ENCODE measurements at regions not wholly inside any gene's neighbourhood (a gene's known extent, or its start where the extent isn't known, plus 50 kb on each side); places are given as distances from the start of the nearest gene placed in this dataset.

DNA sequence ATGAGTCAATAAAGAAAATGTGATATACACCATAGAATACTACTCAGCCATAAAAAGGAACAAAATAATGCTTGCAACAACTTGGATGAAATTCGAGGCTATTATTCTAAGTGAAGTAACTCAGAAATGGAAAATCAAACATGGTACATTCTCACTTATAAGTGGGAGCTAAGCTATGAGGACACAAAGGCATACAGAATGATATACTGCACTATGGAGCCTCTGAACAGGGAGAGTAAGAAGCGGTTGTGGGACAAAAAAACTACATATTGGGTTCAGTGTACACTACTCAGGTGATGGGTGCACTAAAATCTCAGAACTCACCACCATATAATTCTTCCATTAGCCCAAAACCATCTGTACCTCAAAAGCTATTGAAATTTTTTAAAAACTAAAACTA, 68.8 kb upstream of the AKAP13 start:
- peaks cover 5% of the 10 kb centered on the region for H3F3A ChIP-seq (replicated peaks; ENCODE audit: insufficient read depth)
- TF ChIP-seq, protein P1, sequence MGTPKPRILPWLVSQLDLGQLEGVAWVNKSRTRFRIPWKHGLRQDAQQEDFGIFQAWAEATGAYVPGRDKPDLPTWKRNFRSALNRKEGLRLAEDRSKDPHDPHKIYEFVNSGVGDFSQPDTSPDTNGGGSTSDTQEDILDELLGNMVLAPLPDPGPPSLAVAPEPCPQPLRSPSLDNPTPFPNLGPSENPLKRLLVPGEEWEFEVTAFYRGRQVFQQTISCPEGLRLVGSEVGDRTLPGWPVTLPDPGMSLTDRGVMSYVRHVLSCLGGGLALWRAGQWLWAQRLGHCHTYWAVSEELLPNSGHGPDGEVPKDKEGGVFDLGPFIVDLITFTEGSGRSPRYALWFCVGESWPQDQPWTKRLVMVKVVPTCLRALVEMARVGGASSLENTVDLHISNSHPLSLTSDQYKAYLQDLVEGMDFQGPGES (IDR thresholded peaks at IDR 0.05; ENCODE audit: low read depth, low read length): no peak
- H3K4me2 ChIP-seq: no peak overlapping the region
- no peak overlapping the region for H3K4me3 ChIP-seq (ENCODE audit: low read depth in 2 of 2, low read length in 1 of 2)
- no peak overlapping the region for H3K27ac ChIP-seq (ENCODE audit: low read depth in 2 of 2, low read length in 1 of 2)
- no peaks in the 10 kb centered on the region for H3K79me2 ChIP-seq (ENCODE audit: insufficient read depth)
- no peak for DNase-seq
- no peaks in the 10 kb centered on the region for H4K20me1 ChIP-seq (ENCODE audit: insufficient read depth)
- H3K9ac ChIP-seq: no peak overlapping the region
- 44% methylated on average over 2 of the region's 2 CpGs for WGBS (ENCODE audit: low lambda C conversion rate)
- H3K27me3 ChIP-seq (ENCODE audit: insufficient read depth): no peaks in the 10 kb centered on the region
- no peak overlapping the region for H2AFZ ChIP-seq (ENCODE audit: low read depth)
- POLR2A ChIA-PET: no interaction called here
- CTCF ChIA-PET: interaction anchor here (1.2 to 1.4 kb wide), 2 partner anchors 15 to 21 kb away, joined by 3 read pairs; no protein-coding TSS in a partner anchor
- H3K9me3 ChIP-seq: no peaks in the 10 kb centered on the region
- no peaks in the 10 kb centered on the region for H3K9me2 ChIP-seq
- H3K4me1 ChIP-seq (ENCODE audit: control insufficient read depth in 1 of 2, insufficient read depth in 2 of 2, low read depth in 1 of 2, low read length in 1 of 2): no peaks in the 10 kb centered on the region; a peak in 1 of 4 replicates
- no peaks in the 10 kb centered on the region for H3K36me3 ChIP-seq (replicated peaks in 1 of 2; ENCODE audit: control insufficient read depth in 1 of 2, insufficient read depth in 2 of 2, low read length in 1 of 2)

DNA sequence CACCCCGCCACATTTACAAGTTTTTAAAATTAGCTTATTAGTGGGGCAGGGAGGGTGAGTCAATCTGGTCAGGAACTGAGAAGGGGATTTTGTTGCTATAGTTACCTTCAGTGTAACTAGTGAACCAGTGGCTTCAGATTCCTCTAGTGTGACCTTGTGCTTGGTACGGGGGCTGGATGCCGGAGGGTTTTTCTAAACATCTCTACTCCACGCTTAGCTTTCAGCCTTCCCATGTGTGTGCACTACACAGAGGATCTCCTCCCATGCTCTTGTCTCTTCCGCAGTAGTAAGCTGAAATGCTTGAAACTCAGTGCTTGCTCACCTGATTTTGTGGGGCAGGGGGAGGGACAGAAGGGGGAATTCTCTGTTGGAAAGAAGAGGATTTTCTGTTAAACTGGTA, 67.9 kb upstream of the AKAP13 start:
- H3K9me2 ChIP-seq: no peaks in the 10 kb centered on the region
- no peak overlapping the region for H3K4me3 ChIP-seq (ENCODE audit: low read depth in 2 of 2, low read length in 1 of 2)
- ChIA-PET POLR2A (no interaction called here), CTCF (interaction anchor here (0.6 to 1.4 kb wide), 4 partner anchors 9 to 174 kb away, joined by 3 to 5 read pairs (median 4); no protein-coding TSS in a partner anchor)
- no peak overlapping the region for H2AFZ ChIP-seq (ENCODE audit: low read depth)
- H3K27me3 ChIP-seq (ENCODE audit: insufficient read depth): no peaks in the 10 kb centered on the region
- WGBS (ENCODE audit: low lambda C conversion rate): 85% methylated on average over 5 of the region's 5 CpGs
- TF ChIP-seq EP300 (IDR thresholded peaks at IDR 0.05; ENCODE audit: borderline replicate concordance in 1 of 2, low read depth in 1 of 2, low read length in 1 of 2) (no peak), MEF2A (IDR thresholded peaks at IDR 0.05; ENCODE audit: borderline replicate concordance, low read depth) (no peak), GABPA (IDR thresholded peaks at IDR 0.05; ENCODE audit: low read depth) (no peak), MXI1 (IDR thresholded peaks at IDR 0.05; ENCODE audit: low read depth, low read length) (no peak), NFIC (IDR thresholded peaks at IDR 0.05; ENCODE audit: borderline replicate concordance) (no peak), GATA2 (CRISPR knock-in tag; IDR thresholded peaks at IDR 0.05) (no peak), TEAD4 (IDR thresholded peaks at IDR 0.05; ENCODE audit: borderline replicate concordance, insufficient read depth) (no peak), SMC3 (IDR thresholded peaks at IDR 0.05; ENCODE audit: low read depth, low read length) (no peak), NRF1 (IDR thresholded peaks at IDR 0.05; ENCODE audit: low read depth, low read length) (no peak), JUND (IDR thresholded peaks at IDR 0.05) (no peak), SIN3A (IDR thresholded peaks at IDR 0.05; ENCODE audit: borderline replicate concordance, low read depth, low read length) (no peak)
- TF ChIP-seq, protein P2, sequence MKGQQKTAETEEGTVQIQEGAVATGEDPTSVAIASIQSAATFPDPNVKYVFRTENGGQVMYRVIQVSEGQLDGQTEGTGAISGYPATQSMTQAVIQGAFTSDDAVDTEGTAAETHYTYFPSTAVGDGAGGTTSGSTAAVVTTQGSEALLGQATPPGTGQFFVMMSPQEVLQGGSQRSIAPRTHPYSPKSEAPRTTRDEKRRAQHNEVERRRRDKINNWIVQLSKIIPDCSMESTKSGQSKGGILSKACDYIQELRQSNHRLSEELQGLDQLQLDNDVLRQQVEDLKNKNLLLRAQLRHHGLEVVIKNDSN (IDR thresholded peaks at IDR 0.05; ENCODE audit: borderline replicate concordance, low read depth): no peak
- TF ChIP-seq, protein P1 (IDR thresholded peaks at IDR 0.05; ENCODE audit: low read depth, low read length): no peak
- TF ChIP-seq, protein P3, sequence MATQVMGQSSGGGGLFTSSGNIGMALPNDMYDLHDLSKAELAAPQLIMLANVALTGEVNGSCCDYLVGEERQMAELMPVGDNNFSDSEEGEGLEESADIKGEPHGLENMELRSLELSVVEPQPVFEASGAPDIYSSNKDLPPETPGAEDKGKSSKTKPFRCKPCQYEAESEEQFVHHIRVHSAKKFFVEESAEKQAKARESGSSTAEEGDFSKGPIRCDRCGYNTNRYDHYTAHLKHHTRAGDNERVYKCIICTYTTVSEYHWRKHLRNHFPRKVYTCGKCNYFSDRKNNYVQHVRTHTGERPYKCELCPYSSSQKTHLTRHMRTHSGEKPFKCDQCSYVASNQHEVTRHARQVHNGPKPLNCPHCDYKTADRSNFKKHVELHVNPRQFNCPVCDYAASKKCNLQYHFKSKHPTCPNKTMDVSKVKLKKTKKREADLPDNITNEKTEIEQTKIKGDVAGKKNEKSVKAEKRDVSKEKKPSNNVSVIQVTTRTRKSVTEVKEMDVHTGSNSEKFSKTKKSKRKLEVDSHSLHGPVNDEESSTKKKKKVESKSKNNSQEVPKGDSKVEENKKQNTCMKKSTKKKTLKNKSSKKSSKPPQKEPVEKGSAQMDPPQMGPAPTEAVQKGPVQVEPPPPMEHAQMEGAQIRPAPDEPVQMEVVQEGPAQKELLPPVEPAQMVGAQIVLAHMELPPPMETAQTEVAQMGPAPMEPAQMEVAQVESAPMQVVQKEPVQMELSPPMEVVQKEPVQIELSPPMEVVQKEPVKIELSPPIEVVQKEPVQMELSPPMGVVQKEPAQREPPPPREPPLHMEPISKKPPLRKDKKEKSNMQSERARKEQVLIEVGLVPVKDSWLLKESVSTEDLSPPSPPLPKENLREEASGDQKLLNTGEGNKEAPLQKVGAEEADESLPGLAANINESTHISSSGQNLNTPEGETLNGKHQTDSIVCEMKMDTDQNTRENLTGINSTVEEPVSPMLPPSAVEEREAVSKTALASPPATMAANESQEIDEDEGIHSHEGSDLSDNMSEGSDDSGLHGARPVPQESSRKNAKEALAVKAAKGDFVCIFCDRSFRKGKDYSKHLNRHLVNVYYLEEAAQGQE (IDR thresholded peaks at IDR 0.05; ENCODE audit: low read depth, low read length): no peak
- TF ChIP-seq, protein P4, sequence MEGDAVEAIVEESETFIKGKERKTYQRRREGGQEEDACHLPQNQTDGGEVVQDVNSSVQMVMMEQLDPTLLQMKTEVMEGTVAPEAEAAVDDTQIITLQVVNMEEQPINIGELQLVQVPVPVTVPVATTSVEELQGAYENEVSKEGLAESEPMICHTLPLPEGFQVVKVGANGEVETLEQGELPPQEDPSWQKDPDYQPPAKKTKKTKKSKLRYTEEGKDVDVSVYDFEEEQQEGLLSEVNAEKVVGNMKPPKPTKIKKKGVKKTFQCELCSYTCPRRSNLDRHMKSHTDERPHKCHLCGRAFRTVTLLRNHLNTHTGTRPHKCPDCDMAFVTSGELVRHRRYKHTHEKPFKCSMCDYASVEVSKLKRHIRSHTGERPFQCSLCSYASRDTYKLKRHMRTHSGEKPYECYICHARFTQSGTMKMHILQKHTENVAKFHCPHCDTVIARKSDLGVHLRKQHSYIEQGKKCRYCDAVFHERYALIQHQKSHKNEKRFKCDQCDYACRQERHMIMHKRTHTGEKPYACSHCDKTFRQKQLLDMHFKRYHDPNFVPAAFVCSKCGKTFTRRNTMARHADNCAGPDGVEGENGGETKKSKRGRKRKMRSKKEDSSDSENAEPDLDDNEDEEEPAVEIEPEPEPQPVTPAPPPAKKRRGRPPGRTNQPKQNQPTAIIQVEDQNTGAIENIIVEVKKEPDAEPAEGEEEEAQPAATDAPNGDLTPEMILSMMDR (IDR thresholded peaks at IDR 0.05): no peak
- H3F3A ChIP-seq (replicated peaks; ENCODE audit: insufficient read depth): peaks cover 10% of the 10 kb centered on the region
- H3K27ac ChIP-seq (ENCODE audit: low read depth in 2 of 2, low read length in 1 of 2): no peak overlapping the region
- H3K9me3 ChIP-seq: no peaks in the 10 kb centered on the region
- no peaks in the 10 kb centered on the region for H4K20me1 ChIP-seq (ENCODE audit: insufficient read depth)
- H3K4me2 ChIP-seq: no peak overlapping the region
- DNase-seq: no peak
- H3K79me2 ChIP-seq (ENCODE audit: insufficient read depth): no peaks in the 10 kb centered on the region
- no peaks in the 10 kb centered on the region for H3K36me3 ChIP-seq (replicated peaks in 1 of 2; ENCODE audit: control insufficient read depth in 1 of 2, insufficient read depth in 2 of 2, low read length in 1 of 2)
- H3K4me1 ChIP-seq (ENCODE audit: control insufficient read depth in 1 of 2, insufficient read depth in 2 of 2, low read depth in 1 of 2, low read length in 1 of 2): no peaks in the 10 kb centered on the region; a peak in 1 of 4 replicates
- H3K9ac ChIP-seq: no peak overlapping the region

Measured in SK-N-SH (cell line).